T-helper 2 cell treated with Interferon-gamma antibody and Interleukin-4, amounts not matched to agents 5 μg/mL and 100 μg/mL, for 36 hours (primary cell): ENCODE measurements at regions not wholly inside any gene's neighbourhood (a gene's known extent, or its start where the extent isn't known, plus 50 kb on each side); places are given as distances from the start of the nearest gene placed in this dataset.
A peak's percentile ranks its signal among the peaks of the same experiment; 100 is the strongest.

Experiments used
- DNase-seq: peaks from one replicate; pipeline ENCODE4 v3.0.0; 2021; ENCODE audit warnings: low spot score
- H3K27ac Mint-ChIP-seq: one replicate; pipeline ENCODE4 v1.8.0; 2021; ENCODE audit warnings: mild to moderate bottlenecking, mixed read lengths
- H3K27me3 Mint-ChIP-seq: one replicate; pipeline ENCODE4 v1.8.0; 2021; ENCODE audit warnings: low read depth, mixed read lengths
- H3K36me3 Mint-ChIP-seq: one replicate; pipeline ENCODE4 v1.8.0; 2021; ENCODE audit warnings: low read depth, mixed read lengths
- H3K4me1 Mint-ChIP-seq: one replicate; pipeline ENCODE4 v1.8.0; 2021; ENCODE audit warnings: low read depth, mixed read lengths
- H3K4me3 Mint-ChIP-seq: one replicate; pipeline ENCODE4 v1.8.0; 2022; ENCODE audit warnings: mild to moderate bottlenecking, moderate library complexity, mixed read lengths
- H3K9me3 Mint-ChIP-seq: one replicate; pipeline ENCODE4 v1.8.0; 2021; ENCODE audit warnings: mixed read lengths

DNA sequence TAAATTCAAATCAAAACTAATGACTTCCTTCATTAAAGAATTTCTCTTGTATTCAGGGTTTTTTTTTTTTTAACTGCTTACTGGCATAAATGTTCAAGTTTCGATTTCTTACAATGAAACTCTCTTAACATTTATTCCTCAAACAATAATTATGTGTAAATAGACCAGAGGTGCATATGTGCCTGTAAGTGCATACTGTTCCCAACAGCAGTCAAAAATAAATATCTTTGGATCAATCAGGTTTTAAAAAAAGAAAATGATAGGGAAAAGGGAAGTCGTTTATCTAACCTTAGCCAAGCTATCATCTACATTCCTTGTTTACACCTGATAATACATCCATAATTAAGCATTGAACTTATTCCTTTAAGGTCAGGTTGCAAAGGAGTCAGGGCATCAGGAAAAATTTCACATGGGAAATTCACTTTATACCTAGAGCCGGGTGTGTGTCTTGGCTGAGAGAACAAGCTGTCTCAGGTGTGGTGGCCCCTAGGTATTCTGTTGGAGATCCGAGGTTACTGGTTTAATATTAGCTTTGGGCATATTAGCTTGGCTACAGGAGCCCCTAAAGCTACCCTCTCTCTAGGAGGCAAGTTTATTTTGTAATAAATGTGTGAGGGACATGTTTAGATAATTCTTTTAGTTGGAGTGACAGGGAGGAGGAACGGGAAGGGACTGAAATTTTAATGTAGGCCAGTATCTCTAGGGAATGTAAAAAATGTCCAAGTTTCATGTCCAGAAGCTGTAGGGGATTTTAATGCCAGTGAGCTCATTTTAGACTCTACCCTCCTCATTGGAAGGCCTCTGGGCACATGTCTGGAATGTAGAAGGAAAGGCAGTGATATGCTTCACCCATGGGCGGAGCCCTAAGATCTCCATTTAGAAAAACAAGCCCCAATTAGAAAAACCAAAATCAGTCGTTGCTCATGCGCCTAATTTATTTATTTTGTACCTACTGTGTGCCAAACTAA, 327.9 kb upstream of the PROX1 start:
- Mint-ChIP-seq H3K36me3 (no peaks in the 10 kb centered on the region), H3K9me3 (no peaks in the 10 kb centered on the region), H3K27me3 (no peaks in the 10 kb centered on the region), H3K4me3 (no peak overlapping the region), H3K4me1 (no peaks in the 10 kb centered on the region), H3K27ac (no peak overlapping the region)
- no peak for DNase-seq

DNA sequence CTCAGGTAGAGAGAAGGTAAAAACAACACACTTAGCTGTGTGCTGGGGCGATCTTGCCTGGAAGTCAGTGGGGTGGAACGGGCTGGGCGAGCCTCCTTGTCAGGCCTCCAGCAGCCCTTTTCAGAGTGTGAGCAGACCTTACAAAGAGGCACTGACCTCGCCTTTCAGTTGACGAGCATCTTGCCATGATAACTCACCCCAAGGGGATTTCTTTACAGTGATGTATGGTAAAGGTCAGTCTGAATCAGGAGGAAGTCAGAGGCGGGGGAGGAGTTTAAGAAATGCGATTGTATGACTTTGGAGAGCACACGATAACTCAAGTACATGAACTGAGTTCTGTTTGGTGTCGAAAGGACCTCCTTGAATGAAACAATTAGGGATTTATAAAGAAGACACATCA, 326.5 kb upstream of the PROX1 start:
- no peaks in the 10 kb centered on the region for H3K27me3 Mint-ChIP-seq
- H3K4me3 Mint-ChIP-seq: no peak overlapping the region
- no peak overlapping the region for H3K27ac Mint-ChIP-seq
- H3K4me1 Mint-ChIP-seq: no peaks in the 10 kb centered on the region
- H3K9me3 Mint-ChIP-seq: no peaks in the 10 kb centered on the region
- H3K36me3 Mint-ChIP-seq: no peaks in the 10 kb centered on the region
- DNase-seq: peak; percentile 5

DNA sequence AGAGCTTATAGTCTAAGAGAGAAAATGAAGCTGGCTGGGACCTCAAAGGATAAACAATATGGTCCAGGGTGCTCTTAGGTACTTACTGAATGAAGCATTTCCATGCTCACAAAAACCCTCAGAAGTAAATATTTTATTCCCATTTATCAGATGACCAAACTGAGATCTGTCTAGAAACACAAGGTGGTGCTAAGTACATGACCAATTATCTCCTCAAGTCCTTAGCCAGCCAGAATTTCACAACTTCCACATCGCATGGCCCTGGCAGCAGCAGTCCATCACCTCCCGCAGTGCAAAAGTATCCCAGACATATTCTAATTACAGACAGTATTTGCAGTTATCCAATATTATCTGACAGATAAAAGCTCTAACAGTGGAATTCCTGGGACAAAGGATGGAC, 321.7 kb upstream of the PROX1 start:
- no peaks in the 10 kb centered on the region for H3K36me3 Mint-ChIP-seq
- H3K4me1 Mint-ChIP-seq: peaks cover 6% of the 10 kb centered on the region
- no peaks in the 10 kb centered on the region for H3K27me3 Mint-ChIP-seq
- H3K9me3 Mint-ChIP-seq: no peaks in the 10 kb centered on the region
- no peak for DNase-seq
- H3K27ac Mint-ChIP-seq: no peak overlapping the region
- no peak overlapping the region for H3K4me3 Mint-ChIP-seq

DNA sequence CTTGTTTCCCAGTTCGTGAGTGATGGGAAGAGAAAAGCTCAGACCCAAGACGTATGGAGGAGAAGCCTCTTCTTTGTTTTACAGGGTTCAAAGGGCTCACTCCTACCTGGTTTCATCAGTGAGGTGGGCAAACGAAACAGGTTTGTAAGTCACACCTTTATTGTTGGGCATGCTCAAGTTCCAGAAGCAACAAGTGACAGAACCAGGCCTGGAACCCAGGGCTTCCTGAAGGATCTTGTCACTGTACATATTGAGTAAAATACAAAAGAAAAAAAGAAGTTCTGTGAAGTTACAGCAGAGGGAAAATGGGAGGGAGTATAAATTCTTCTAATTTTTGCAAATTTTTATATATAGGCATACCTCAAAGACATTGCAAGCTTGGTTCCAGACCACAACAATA, 320.9 kb upstream of the PROX1 start:
- no peak for DNase-seq
- Mint-ChIP-seq H3K27me3 (no peaks in the 10 kb centered on the region), H3K4me3 (no peak overlapping the region), H3K36me3 (no peaks in the 10 kb centered on the region), H3K9me3 (no peaks in the 10 kb centered on the region), H3K27ac (no peak overlapping the region), H3K4me1 (peaks cover 6% of the 10 kb centered on the region)

DNA sequence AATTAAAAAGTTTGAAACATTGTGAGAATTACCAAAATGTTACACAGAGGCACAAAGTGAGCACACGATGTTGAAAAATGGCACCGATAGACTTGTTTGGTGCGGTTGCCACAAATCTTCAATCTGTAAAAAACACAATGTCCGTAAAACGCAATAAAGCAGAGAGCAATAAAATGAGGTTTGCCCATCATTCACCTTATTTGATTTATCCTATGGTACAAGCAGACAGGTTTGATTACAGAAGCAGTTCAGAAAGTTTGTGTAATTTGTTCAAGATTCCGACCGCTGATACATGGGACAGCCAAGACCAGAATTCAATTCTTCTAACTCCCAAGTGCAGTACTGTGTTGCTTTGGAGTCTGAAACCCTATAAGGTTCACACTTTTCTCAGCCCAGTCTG, 318.3 kb upstream of the PROX1 start:
- Mint-ChIP-seq H3K36me3 (no peaks in the 10 kb centered on the region), H3K27me3 (no peaks in the 10 kb centered on the region), H3K4me1 (peaks cover 6% of the 10 kb centered on the region), H3K27ac (no peak overlapping the region), H3K9me3 (no peaks in the 10 kb centered on the region), H3K4me3 (no peak overlapping the region)
- DNase-seq: no peak

DNA sequence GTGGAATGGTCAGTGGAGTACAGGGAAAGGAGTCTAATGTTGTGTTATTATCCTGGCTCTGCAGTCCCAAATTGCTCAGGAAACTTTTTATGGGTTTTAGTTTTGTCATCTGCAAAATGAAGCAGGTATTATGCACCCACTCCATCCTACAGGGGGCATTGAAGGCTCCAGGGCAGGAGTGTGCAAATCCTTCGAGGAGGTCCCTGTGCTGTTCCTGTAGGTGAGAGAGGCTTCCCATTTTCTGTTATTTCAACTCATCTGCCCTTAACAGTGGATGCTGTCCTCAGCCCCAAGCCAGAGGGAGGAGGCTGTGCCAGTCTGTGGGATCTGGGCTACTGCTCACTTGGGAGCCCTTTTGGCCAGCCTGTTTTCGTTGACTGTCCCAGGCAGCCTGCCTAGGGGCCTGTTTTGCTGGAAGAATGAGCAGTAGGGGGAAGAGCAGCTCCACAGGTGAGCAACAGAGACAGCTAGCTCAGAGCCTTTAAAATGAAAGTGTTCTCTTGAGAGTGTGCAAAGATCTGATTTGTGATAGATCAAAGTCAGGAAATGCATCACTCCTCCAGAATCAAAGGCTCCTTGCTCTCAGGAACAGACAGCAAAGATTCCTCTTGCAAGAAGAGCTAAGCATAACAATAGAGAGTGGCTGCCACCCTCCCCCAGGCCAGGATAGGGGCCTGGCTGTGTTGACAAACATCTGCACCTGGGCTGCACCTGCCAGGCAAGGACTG, 317.6 kb upstream of the PROX1 start:
- DNase-seq: no peak
- no peak overlapping the region for H3K27ac Mint-ChIP-seq
- peaks cover 6% of the 10 kb centered on the region for H3K4me1 Mint-ChIP-seq
- no peaks in the 10 kb centered on the region for H3K36me3 Mint-ChIP-seq
- H3K27me3 Mint-ChIP-seq: no peaks in the 10 kb centered on the region
- H3K9me3 Mint-ChIP-seq: no peaks in the 10 kb centered on the region
- no peak overlapping the region for H3K4me3 Mint-ChIP-seq

DNA sequence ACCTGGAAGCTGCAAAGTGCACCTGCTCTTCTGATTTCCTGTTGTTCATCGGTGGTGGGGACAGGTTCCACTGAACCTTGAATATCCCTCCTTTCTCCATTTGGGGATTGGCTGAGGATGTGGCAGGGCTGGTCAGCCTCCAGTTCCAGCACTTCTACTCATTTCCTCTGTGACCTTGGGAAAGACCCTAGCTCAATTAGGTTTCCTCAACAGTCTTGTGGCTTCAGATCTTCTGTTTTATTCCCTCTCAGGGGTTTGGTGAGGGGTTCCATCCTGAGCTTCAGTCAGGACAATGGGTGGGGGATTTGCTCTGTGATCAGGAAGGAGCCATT, 317.1 kb upstream of the PROX1 start:
- DNase-seq: no peak
- Mint-ChIP-seq H3K9me3 (no peaks in the 10 kb centered on the region), H3K4me1 (peaks cover 6% of the 10 kb centered on the region), H3K36me3 (no peaks in the 10 kb centered on the region), H3K27me3 (no peaks in the 10 kb centered on the region), H3K4me3 (no peak overlapping the region), H3K27ac (no peak overlapping the region)

DNA sequence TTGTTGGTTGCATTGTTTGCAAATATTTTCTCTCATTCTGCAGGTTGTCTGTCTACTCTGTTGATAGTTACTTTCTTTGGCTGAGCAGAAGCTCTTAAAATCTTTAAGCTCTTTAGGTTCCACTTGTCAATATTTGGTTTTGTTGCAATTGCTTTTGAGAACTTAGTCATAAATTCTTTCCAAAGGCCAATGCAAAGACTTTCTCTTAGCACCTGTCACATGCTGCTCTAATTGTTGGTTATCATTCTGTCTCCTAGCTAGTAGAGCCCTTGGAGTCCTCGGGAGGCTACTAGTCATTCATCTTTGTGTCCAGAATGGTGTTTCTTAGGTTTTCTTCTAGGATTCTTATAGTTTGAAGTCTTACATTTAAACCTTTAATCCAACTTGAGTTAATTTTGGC, 312.7 kb upstream of the PROX1 start:
- Mint-ChIP-seq H3K4me3 (no peak overlapping the region), H3K27ac (no peak overlapping the region), H3K36me3 (no peaks in the 10 kb centered on the region)

DNA sequence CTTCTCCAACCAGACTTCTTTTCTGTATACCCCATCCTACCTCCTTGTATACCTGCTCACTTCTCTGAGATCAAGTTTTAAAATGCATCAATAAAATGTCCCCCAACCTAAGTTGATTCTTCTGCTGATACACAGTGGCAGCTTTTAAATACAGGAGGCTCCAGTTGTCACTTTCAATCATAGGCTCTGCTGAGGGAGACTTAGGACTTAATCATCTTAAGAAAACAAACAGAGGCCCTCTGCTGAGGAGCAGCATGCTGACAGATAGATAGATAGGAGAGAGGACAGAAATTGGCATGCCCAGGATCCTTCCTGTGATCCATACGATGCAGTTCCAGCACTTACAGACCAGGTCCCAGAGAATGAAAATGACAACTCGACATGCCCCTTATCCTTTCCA, 311.0 kb upstream of the PROX1 start:
- no peak overlapping the region for H3K4me3 Mint-ChIP-seq
- H3K36me3 Mint-ChIP-seq: no peaks in the 10 kb centered on the region
- H3K4me1 Mint-ChIP-seq: no peaks in the 10 kb centered on the region
- no peaks in the 10 kb centered on the region for H3K9me3 Mint-ChIP-seq
- no peak for DNase-seq
- H3K27ac Mint-ChIP-seq: no peak overlapping the region
- peaks cover 3% of the 10 kb centered on the region for H3K27me3 Mint-ChIP-seq

More for the DNA sequence above, 312.7 kb upstream of the PROX1 start:
- Mint-ChIP-seq H3K4me1 (peaks cover 5% of the 10 kb centered on the region), H3K27me3 (peaks cover 3% of the 10 kb centered on the region), H3K9me3 (no peaks in the 10 kb centered on the region)
- no peak for DNase-seq

DNA sequence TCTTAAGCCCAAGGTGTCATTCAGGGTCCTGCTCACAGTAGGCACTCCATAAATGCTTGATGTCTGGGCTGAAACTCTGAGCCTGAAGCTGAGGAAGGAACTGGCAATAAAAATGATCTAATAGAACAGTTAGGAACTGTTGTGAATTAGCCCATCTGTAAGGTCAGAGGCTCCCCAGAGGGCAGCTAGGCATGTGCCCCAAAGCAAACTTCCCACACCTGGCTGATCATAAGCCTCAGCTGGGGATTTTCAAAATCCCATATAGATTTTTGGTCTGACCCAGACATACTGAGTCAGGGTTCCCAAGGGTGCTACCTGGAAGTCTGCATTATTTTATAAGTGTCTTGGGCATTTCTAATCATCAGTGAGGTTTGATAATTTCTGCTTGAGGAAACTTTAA, 309.4 kb upstream of the PROX1 start:
- Mint-ChIP-seq H3K27me3 (peaks cover 3% of the 10 kb centered on the region), H3K27ac (no peak overlapping the region), H3K36me3 (no peaks in the 10 kb centered on the region), H3K9me3 (no peaks in the 10 kb centered on the region), H3K4me1 (no peaks in the 10 kb centered on the region), H3K4me3 (no peak overlapping the region)
- DNase-seq: no peak

DNA sequence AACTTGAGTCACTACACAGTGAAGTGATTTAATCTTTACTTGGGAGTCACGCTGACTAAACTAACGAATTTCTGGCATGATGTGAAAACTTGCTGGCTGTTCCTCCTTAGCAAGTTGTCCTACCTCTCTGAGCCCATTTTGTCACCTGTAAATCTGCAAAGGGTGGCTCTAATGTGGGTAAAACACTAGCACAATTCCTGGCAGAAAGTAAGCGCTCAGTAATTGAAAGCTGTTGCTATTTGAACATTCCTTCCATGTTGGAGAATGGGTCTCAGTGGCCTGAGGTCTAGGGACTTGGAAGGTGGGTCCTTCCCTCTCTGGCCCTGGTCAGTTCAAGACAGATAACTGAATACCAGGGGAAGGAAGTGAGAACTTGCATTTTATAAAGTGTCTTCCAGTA, 309.0 kb upstream of the PROX1 start:
- Mint-ChIP-seq H3K4me3 (no peak overlapping the region), H3K27ac (no peak overlapping the region), H3K9me3 (no peaks in the 10 kb centered on the region), H3K4me1 (no peaks in the 10 kb centered on the region), H3K27me3 (peaks cover 3% of the 10 kb centered on the region), H3K36me3 (no peaks in the 10 kb centered on the region)
- no peak for DNase-seq

DNA sequence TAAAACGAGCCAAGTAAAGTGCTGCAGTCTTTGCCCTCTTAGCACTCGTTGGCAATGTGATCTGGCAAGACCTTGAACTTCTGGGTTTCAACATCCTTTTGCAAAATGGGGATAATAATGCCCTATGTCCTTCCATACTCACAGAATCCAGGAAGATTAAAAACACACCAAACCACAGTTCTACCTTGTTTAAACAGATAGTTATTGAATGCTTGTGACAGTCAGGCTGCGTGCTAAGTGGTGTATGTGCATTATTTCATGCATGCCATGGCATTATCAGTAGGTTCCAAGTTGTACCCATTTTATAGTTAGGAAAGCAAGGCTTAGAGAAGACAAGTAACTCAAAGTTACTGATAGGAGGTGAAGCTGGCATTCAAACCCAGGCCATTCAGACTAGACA, 308.6 kb upstream of the PROX1 start:
- no peak overlapping the region for H3K4me3 Mint-ChIP-seq
- DNase-seq: no peak
- H3K36me3 Mint-ChIP-seq: no peaks in the 10 kb centered on the region
- peaks cover 3% of the 10 kb centered on the region for H3K27me3 Mint-ChIP-seq
- H3K4me1 Mint-ChIP-seq: no peaks in the 10 kb centered on the region
- H3K9me3 Mint-ChIP-seq: no peaks in the 10 kb centered on the region
- no peak overlapping the region for H3K27ac Mint-ChIP-seq

DNA sequence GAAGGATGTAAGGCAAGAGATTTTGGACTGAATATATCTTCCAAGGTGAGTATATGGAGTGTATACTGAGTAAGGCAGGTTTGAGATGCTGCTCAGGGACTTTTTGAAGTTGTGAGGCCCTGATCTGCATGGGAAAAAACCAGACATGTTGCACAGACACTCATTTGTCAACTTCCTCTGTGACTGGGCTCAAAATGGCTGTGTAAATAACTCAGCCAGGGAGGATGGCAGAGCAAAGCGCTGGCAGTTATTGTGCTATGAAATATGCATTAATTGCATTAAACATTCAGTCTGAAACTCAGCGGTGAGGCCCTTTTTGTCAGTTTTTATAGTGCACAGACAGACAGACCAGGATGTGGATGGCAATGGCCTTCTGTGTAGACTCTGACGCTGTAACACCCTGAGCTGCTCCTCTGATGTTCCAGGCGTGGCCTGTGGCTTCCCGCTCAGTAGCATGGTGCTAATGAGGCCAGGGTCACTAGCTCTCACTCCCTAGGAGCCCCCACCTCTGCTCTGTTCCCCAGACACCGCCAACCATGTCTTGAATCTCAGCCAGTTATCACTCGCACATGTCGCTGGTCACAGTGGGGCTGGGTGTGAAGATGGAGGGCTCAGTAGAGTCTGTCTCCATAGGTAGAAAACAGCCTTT, 307.0 kb upstream of the PROX1 start:
- Mint-ChIP-seq H3K4me1 (no peaks in the 10 kb centered on the region), H3K27ac (no peak overlapping the region), H3K9me3 (no peaks in the 10 kb centered on the region), H3K27me3 (peaks cover 3% of the 10 kb centered on the region), H3K4me3 (no peak overlapping the region), H3K36me3 (no peaks in the 10 kb centered on the region)
- no peak for DNase-seq

DNA sequence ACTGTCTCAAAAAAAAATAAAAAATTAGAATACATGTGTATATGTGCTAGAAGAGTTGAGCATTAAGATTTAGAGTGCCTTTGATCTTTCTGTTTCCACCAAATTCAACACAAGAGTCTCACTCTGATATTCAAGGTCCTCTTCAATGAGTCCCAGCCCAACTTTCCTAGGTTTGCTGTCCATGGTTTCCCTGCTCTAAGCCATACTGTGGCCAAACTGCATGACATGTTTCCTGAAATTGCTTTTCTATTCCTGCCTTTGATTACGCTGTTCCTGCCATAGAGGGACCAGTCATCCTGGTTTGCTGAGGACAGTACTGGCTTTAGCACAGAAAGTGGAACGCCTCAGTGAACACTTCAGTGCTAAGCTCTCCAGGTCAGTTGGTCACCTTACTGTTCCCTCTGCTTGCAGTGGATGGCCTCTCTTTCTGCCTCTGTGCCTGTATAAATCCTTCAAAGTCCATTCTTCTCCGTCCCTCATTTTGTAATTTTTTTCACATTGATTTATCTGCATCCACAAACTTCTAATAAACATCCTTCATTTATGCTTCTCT, 305.9 kb upstream of the PROX1 start:
- H3K9me3 Mint-ChIP-seq: no peaks in the 10 kb centered on the region
- no peaks in the 10 kb centered on the region for H3K36me3 Mint-ChIP-seq
- H3K27ac Mint-ChIP-seq: no peak overlapping the region
- no peak overlapping the region for H3K4me3 Mint-ChIP-seq
- DNase-seq: no peak
- H3K27me3 Mint-ChIP-seq: no peaks in the 10 kb centered on the region
- no peaks in the 10 kb centered on the region for H3K4me1 Mint-ChIP-seq
